GM23248 (cell line): ENCODE measurements at regions not wholly inside any gene's neighbourhood (a gene's known extent, or its start where the extent isn't known, plus 50 kb on each side); places are given as distances from the start of the nearest gene placed in this dataset.

Experiments used
- DNase-seq: peaks from one replicate; pipeline ENCODE4 v3.0.0-alpha.2; 2015
- H2AFZ ChIP-seq: fragments of 200-600 bp; sonication (generic); 2 replicates; pipeline ENCODE4 v1.6.1; 2016; ENCODE audit warnings: antibody characterized with exemption
- H3F3A ChIP-seq: fragments of 200-600 bp; sonication (generic); 2 replicates; pipeline ENCODE4 v1.6.1; 2016; ENCODE audit warnings: mild to moderate bottlenecking, antibody characterized with exemption, mixed run types; ENCODE audit not compliant: insufficient read depth
- H3K27ac ChIP-seq: fragments of 200-600 bp; sonication (generic); 2 replicates; pipeline ENCODE4 v1.5.1; 2016; ENCODE audit warnings: mild to moderate bottlenecking
- H3K27me3 ChIP-seq: fragments of 200-600 bp; sonication (generic); replicated peaks from 2 replicates; pipeline ENCODE4 v1.6.1; 2016; ENCODE audit warnings: mild to moderate bottlenecking; ENCODE audit not compliant: insufficient read depth
- H3K36me3 ChIP-seq: fragments of 200-600 bp; sonication (generic); 2 replicates; pipeline ENCODE4 v1.6.1; 2016; ENCODE audit warnings: low read depth, mild to moderate bottlenecking
- H3K4me1 ChIP-seq: fragments of 200-600 bp; sonication (generic); 2 replicates; pipeline ENCODE4 v1.6.1; 2016; ENCODE audit warnings: mild to moderate bottlenecking; ENCODE audit not compliant: insufficient read depth
- H3K4me2 ChIP-seq: fragments of 200-600 bp; sonication (generic); one replicate; pipeline ENCODE4 v1.6.1; 2016; ENCODE audit warnings: mild to moderate bottlenecking; ENCODE audit not compliant: unreplicated experiment
- H3K4me3 ChIP-seq: fragments of 200-600 bp; sonication (generic); 2 replicates; pipeline ENCODE4 v1.5.1; 2016; ENCODE audit warnings: mild to moderate bottlenecking
- H3K79me2 ChIP-seq: fragments of 200-600 bp; sonication (generic); 2 replicates; pipeline ENCODE4 v1.6.1; 2016; ENCODE audit warnings: mild to moderate bottlenecking; ENCODE audit not compliant: insufficient read depth
- H3K9ac ChIP-seq: fragments of 200-600 bp; sonication (generic); 2 replicates; pipeline ENCODE4 v1.6.1; 2016; ENCODE audit warnings: mild to moderate bottlenecking
- H3K9me2 ChIP-seq: fragments of 200-600 bp; sonication (generic); 2 replicates; pipeline ENCODE4 v1.6.1; 2016; ENCODE audit warnings: mixed run types, mild to moderate bottlenecking, moderate library complexity; ENCODE audit not compliant: insufficient read depth
- H3K9me3 ChIP-seq: fragments of 200-600 bp; sonication (generic); one replicate; pipeline ENCODE4 v1.6.1; 2017; ENCODE audit warnings: low read depth
- H4K20me1 ChIP-seq: fragments of 200-600 bp; sonication (generic); 2 replicates; pipeline ENCODE4 v1.6.0; 2016; ENCODE audit not compliant: insufficient read depth
- EZH2 ChIP-seq: fragments of 200-600 bp; sonication (generic); IDR thresholded peaks from 2 replicates; pipeline ENCODE4 v1.6.1; 2018; ENCODE audit warnings: antibody characterized with exemption, mild to moderate bottlenecking; ENCODE audit not compliant: insufficient read depth, poor library complexity, severe bottlenecking
- EZH2phosphoT487 ChIP-seq: fragments of 200-600 bp; sonication (generic); IDR thresholded peaks from 2 replicates; pipeline ENCODE4 v1.6.1; 2018; ENCODE audit warnings: antibody characterized with exemption, moderate library complexity, mild to moderate bottlenecking, low read depth; ENCODE audit not compliant: insufficient read depth
- WGBS, 2 experiments: methylation state at CpG; one replicate each; pipeline ENCODE4 v1.1.6; 2015 to 2017; ENCODE audit warnings: low lambda C conversion rate in 2 of 2, low coverage in 1 of 2; ENCODE audit errors: missing lambda C conversion rate in 2 of 2; 5-methylcytosine and 5-hydroxymethylcytosine counted together
- in situ Hi-C: fragments of 300-500 bp; cut with MboI; formaldehyde crosslinking; loops from 2 replicates; pipeline ENCODE4 v1.15.0; 2020

- Histone ChIP-seq H3K36me3 (no peaks in the 10 kb centered on the region), H3K4me2 (no peak overlapping the region), H2AFZ (no peak overlapping the region), H3K27ac (no peak overlapping the region), H3K79me2 (no peaks in the 10 kb centered on the region), H3F3A (no peaks in the 10 kb centered on the region), H3K9ac (no peak overlapping the region), H3K4me3 (no peak overlapping the region), H4K20me1 (no peaks in the 10 kb centered on the region), H3K9me2 (no peaks in the 10 kb centered on the region), H3K9me3 (no peaks in the 10 kb centered on the region), H3K4me1 (no peaks in the 10 kb centered on the region), H3K27me3 (no peaks in the 10 kb centered on the region; the same call in none of the 2 replicates)
- in situ Hi-C loops: no loop called here
- DNase-seq: no peak
- TF ChIP-seq EZH2phosphoT487 (no peak), EZH2 (no peak)
- 61% methylated on average over 10 to 11 of the region's 11 CpGs for WGBS, 2 experiments
Observed at GRCh38 chr2:239539776-239540100, 138.9 kb upstream of the HDAC4 start.

- Histone ChIP-seq H3K36me3 (no peaks in the 10 kb centered on the region), H4K20me1 (no peaks in the 10 kb centered on the region), H3F3A (no peaks in the 10 kb centered on the region), H3K27me3 (no peaks in the 10 kb centered on the region; the same call in none of the 2 replicates), H3K27ac (no peak overlapping the region), H3K4me1 (no peaks in the 10 kb centered on the region), H2AFZ (no peak overlapping the region), H3K79me2 (no peaks in the 10 kb centered on the region), H3K4me2 (no peak overlapping the region), H3K4me3 (no peak overlapping the region), H3K9ac (no peak overlapping the region), H3K9me3 (no peaks in the 10 kb centered on the region), H3K9me2 (no peaks in the 10 kb centered on the region)
- WGBS, 2 experiments: 34 to 39% methylated on average over 7 of the region's 7 CpGs
- in situ Hi-C loops: no loop called here
- no peak for DNase-seq
- TF ChIP-seq EZH2 (no peak), EZH2phosphoT487 (no peak)
Observed at GRCh38 chr2:239539083-239539775, 138.4 kb upstream of the HDAC4 start.

- 52 to 59% methylated on average over 10 of the region's 10 CpGs for WGBS, 2 experiments
- H3K79me2 ChIP-seq: no peaks in the 10 kb centered on the region
- H3K36me3 ChIP-seq: no peaks in the 10 kb centered on the region
- no peaks in the 10 kb centered on the region for H3K4me1 ChIP-seq
- no peak overlapping the region for H3K4me2 ChIP-seq
- H3K9me2 ChIP-seq: no peaks in the 10 kb centered on the region
- H3K27ac ChIP-seq: no peak overlapping the region
- no peak overlapping the region for H3K4me3 ChIP-seq
- in situ Hi-C loops: no loop called here
- no peaks in the 10 kb centered on the region; the same call in none of the 2 replicates for H3K27me3 ChIP-seq
- H3K9me3 ChIP-seq: no peaks in the 10 kb centered on the region
- TF ChIP-seq EZH2phosphoT487: no peak
- no peak for TF ChIP-seq EZH2
- no peak overlapping the region for H2AFZ ChIP-seq
- no peaks in the 10 kb centered on the region for H4K20me1 ChIP-seq
- no peak for DNase-seq
- H3F3A ChIP-seq: no peaks in the 10 kb centered on the region
- H3K9ac ChIP-seq: no peak overlapping the region
Observed at GRCh38 chr2:239538357-239539052, 137.7 kb upstream of the HDAC4 start.

- H3K27me3 ChIP-seq: no peaks in the 10 kb centered on the region; the same call in none of the 2 replicates
- no peaks in the 10 kb centered on the region for H3K79me2 ChIP-seq
- no peaks in the 10 kb centered on the region for H3K9me2 ChIP-seq
- WGBS, 2 experiments: 55 to 56% methylated on average over 11 of the region's 11 CpGs
- no peak for DNase-seq
- H3K4me3 ChIP-seq: no peak overlapping the region
- H3K27ac ChIP-seq: no peak overlapping the region
- H3K36me3 ChIP-seq: no peaks in the 10 kb centered on the region
- H2AFZ ChIP-seq: no peak overlapping the region
- H3K9ac ChIP-seq: no peak overlapping the region
- no peak for TF ChIP-seq EZH2
- no peak for TF ChIP-seq EZH2phosphoT487
- H3K4me1 ChIP-seq: no peaks in the 10 kb centered on the region
- in situ Hi-C loops: no loop called here
- no peaks in the 10 kb centered on the region for H3F3A ChIP-seq
- H3K9me3 ChIP-seq: no peaks in the 10 kb centered on the region
- H4K20me1 ChIP-seq: no peaks in the 10 kb centered on the region
- H3K4me2 ChIP-seq: no peak overlapping the region
Observed at GRCh38 chr2:239537633-239538356, 137.0 kb upstream of the HDAC4 start.
